H1 (cell line): ENCODE measurements at regions not wholly inside any gene's neighbourhood (a gene's known extent, or its start where the extent isn't known, plus 50 kb on each side); places are given as distances from the start of the nearest gene placed in this dataset.

ENCODE experiments used
- CTCF ChIA-PET: fragments of 300-600 bp; sonication (Branson Sonifier 250); formaldehyde crosslinking; loops from one replicate; lab custom pipeline; 2021; ENCODE audit not compliant: partially characterized antibody; lab: Charles Lee
- POLR2A ChIA-PET: fragments of 300-600 bp; sonication (Branson Sonifier 250); formaldehyde crosslinking; loops from one replicate; lab custom pipeline; 2021; ENCODE audit warnings: inconsistent platforms; ENCODE audit not compliant: partially characterized antibody; lab: Charles Lee
- DNase-seq, 2 experiments: peaks; one replicate each; pipeline versions ENCODE4 v3.0.0 to v3.0.0-alpha.2; 2010 to 2022; ENCODE audit warnings: low spot score in 2 of 2, low read depth in 1 of 2, mixed read lengths in 1 of 2
- FAIRE-seq: peaks from 2 replicates; lab custom pipeline; 2011; peaks lifted over from hg19 to GRCh38; lab: Jason Lieb, UNC
- H2AFZ ChIP-seq: 2 replicates; pipeline ENCODE4 v1.8.1; 2012; ENCODE audit warnings: low read length, inconsistent platforms
- H2AK5ac ChIP-seq: 2 replicates; pipeline ENCODE4 v1.6.1; 2013; ENCODE audit warnings: low read depth, low read length
- H2BK120ac ChIP-seq: replicated peaks from 2 replicates; pipeline ENCODE3; 2013; ENCODE audit warnings: low read depth, low read length, inconsistent platforms
- H2BK12ac ChIP-seq: 2 replicates; pipeline ENCODE4 v1.6.1; 2013; ENCODE audit warnings: low read depth, low read length
- H2BK15ac ChIP-seq: 2 replicates; pipeline ENCODE4 v1.6.1; 2013; ENCODE audit warnings: low read length
- H2BK20ac ChIP-seq: 2 replicates; pipeline ENCODE4 v1.6.1; 2013; ENCODE audit warnings: low read length
- H2BK5ac ChIP-seq: 2 replicates; pipeline ENCODE4 v1.6.1; 2013; ENCODE audit warnings: low read depth, low read length
- H3K14ac ChIP-seq: 2 replicates; pipeline ENCODE4 v1.6.1; 2013; ENCODE audit warnings: inconsistent platforms; ENCODE audit not compliant: insufficient read length
- H3K18ac ChIP-seq: 2 replicates; pipeline ENCODE4 v1.6.1; 2013; ENCODE audit warnings: low read length; ENCODE audit errors: extremely low read depth
- H3K23ac ChIP-seq: 2 replicates; pipeline ENCODE4 v1.6.1; 2013; ENCODE audit warnings: inconsistent platforms; ENCODE audit not compliant: insufficient read length
- H3K23me2 ChIP-seq: 2 replicates; pipeline ENCODE4 v1.6.1; 2013; ENCODE audit warnings: low read depth, low read length
- H3K27ac ChIP-seq: 2 replicates; pipeline ENCODE4 v1.6.1; 2011; ENCODE audit warnings: low read depth, low read length, inconsistent platforms
- H3K27me3 ChIP-seq, 4 experiments: replicated peaks in 1 of 4; 1 replicate in 1 of 4; 2 replicates in 3 of 4; pipeline versions ENCODE4 v1.6.1 to v1.8.1; 2011 to 2013; ENCODE audit warnings: low read length in 3 of 4, mild to moderate bottlenecking in 3 of 4, inconsistent platforms in 2 of 4, mixed read lengths in 2 of 4, moderate library complexity in 1 of 4; ENCODE audit not compliant: control insufficient read depth in 3 of 4, insufficient read depth in 3 of 4; ENCODE audit errors: extremely low read depth in 1 of 4
- H3K36me3 ChIP-seq, 4 experiments: 2 replicates each; pipeline versions ENCODE4 v1.6.1 to v1.8.1; 2011 to 2013; ENCODE audit warnings: mild to moderate bottlenecking in 4 of 4, low read length in 3 of 4, moderate library complexity in 2 of 4, control low read depth in 1 of 4, inconsistent platforms in 1 of 4; ENCODE audit not compliant: insufficient read depth in 4 of 4, control insufficient read depth in 2 of 4
- H3K4ac ChIP-seq: replicated peaks from 2 replicates; pipeline ENCODE3; 2013; ENCODE audit warnings: low read length, low read depth, mixed read lengths, inconsistent platforms; ENCODE audit not compliant: insufficient read length
- H3K4me1 ChIP-seq, 4 experiments: replicated peaks in 1 of 4; 1 replicate in 1 of 4; 2 replicates in 3 of 4; pipeline versions ENCODE4 v1.6.1 to v1.8.1; 2011 to 2013; ENCODE audit warnings: low read length in 3 of 4, inconsistent platforms in 2 of 4, mixed read lengths in 1 of 4; ENCODE audit not compliant: insufficient read depth in 4 of 4, control insufficient read depth in 3 of 4
- H3K4me2 ChIP-seq, 2 experiments: 2 replicates each; pipeline versions ENCODE4 v1.6.1 to v1.8.1; 2011 to 2013; ENCODE audit warnings: low read depth in 2 of 2, low read length in 2 of 2, control low read depth in 1 of 2, inconsistent platforms in 1 of 2, mild to moderate bottlenecking in 1 of 2; ENCODE audit not compliant: insufficient read depth in 1 of 2
- H3K4me3 ChIP-seq, 4 experiments: fragments of 200-600, 300-600 bp in 1 of 4; sonication (generic), shearing (Covaris generic), sonication (Bioruptor Twin) in 1 of 4; 2 replicates each; pipeline versions ENCODE4 v1.5.1 to v1.8.1; 2011 to 2016; ENCODE audit warnings: low read length in 4 of 4, low read depth in 3 of 4, control low read depth in 2 of 4, inconsistent platforms in 2 of 4, mild to moderate bottlenecking in 2 of 4, mixed read lengths in 1 of 4, moderate library complexity in 1 of 4; ENCODE audit not compliant: insufficient read depth in 2 of 4; ENCODE audit errors: extremely low read depth in 1 of 4
- H3K56ac ChIP-seq: replicated peaks from 2 replicates; pipeline ENCODE3; 2013; ENCODE audit warnings: low read depth, mild to moderate bottlenecking, mixed read lengths, low read length, inconsistent platforms; ENCODE audit not compliant: insufficient read length
- H3K79me1 ChIP-seq: 2 replicates; pipeline ENCODE4 v1.6.1; 2013; ENCODE audit warnings: low read depth, low read length, control low read depth
- H3K79me2 ChIP-seq, 2 experiments: 2 replicates each; pipeline versions ENCODE4 v1.6.1 to v1.8.1; 2012 to 2013; ENCODE audit warnings: low read length in 2 of 2, mild to moderate bottlenecking in 2 of 2, inconsistent platforms in 1 of 2; ENCODE audit not compliant: insufficient read depth in 2 of 2, control insufficient read depth in 1 of 2
- H3K9ac ChIP-seq, 4 experiments: replicated peaks in 1 of 4; 1 replicate in 1 of 4; 2 replicates in 3 of 4; pipeline versions ENCODE4 v1.6.1 to v1.8.1; 2011 to 2013; ENCODE audit warnings: low read depth in 3 of 4, low read length in 3 of 4, control low read depth in 2 of 4, mild to moderate bottlenecking in 2 of 4, moderate library complexity in 2 of 4, inconsistent platforms in 1 of 4; ENCODE audit errors: extremely low read depth in 1 of 4
- H3K9me3 ChIP-seq, 2 experiments: 2 replicates each; pipeline versions ENCODE4 v1.6.1 to v1.8.1; 2012 to 2013; ENCODE audit warnings: mild to moderate bottlenecking in 2 of 2, moderate library complexity in 2 of 2, control low read depth in 1 of 2, inconsistent platforms in 1 of 2, low read depth in 1 of 2, low read length in 1 of 2, mixed read lengths in 1 of 2; ENCODE audit not compliant: insufficient read depth in 2 of 2
- H4K20me1 ChIP-seq, 2 experiments: replicated peaks in 1 of 2; 2 replicates each; pipeline versions ENCODE3 to v1.8.1; 2011 to 2013; ENCODE audit warnings: inconsistent platforms in 2 of 2, low read length in 2 of 2, mild to moderate bottlenecking in 1 of 2; ENCODE audit not compliant: insufficient read depth in 2 of 2, control insufficient read depth in 1 of 2
- H4K5ac ChIP-seq: 2 replicates; pipeline ENCODE4 v1.6.1; 2013; ENCODE audit warnings: low read length, low read depth, mixed read lengths, inconsistent platforms; ENCODE audit not compliant: insufficient read length
- H4K8ac ChIP-seq: 2 replicates; pipeline ENCODE4 v1.8.0; 2013; ENCODE audit warnings: mild to moderate bottlenecking, moderate library complexity, low read length, inconsistent platforms; ENCODE audit not compliant: insufficient read depth; ENCODE audit errors: extremely low read depth
- H4K91ac ChIP-seq: replicated peaks from 2 replicates; pipeline ENCODE3; 2013; ENCODE audit warnings: low read length, mixed read lengths, inconsistent platforms; ENCODE audit not compliant: insufficient read length
- BRCA1 ChIP-seq: IDR thresholded peaks from 2 replicates; pipeline ENCODE4 v1.6.1; 2012; ENCODE audit warnings: low read depth, low read length, improper control_type of control experiment
- CTCF ChIP-seq, 3 experiments: IDR thresholded peaks; 1 replicate in 2 of 3; 2 replicates in 1 of 3; pipeline versions ENCODE4 v1.5.1 to v1.6.1; 2011; ENCODE audit warnings: low read length in 3 of 3, mild to moderate bottlenecking in 3 of 3, inconsistent platforms in 2 of 3, low read depth in 1 of 3, moderate library complexity in 1 of 3; ENCODE audit not compliant: insufficient read depth in 1 of 3; ENCODE audit errors: control extremely low read depth in 1 of 3
- RAD21 ChIP-seq, 2 experiments: IDR thresholded peaks in 1 of 2; conservative IDR thresholded peaks in 1 of 2; 2 replicates each; pipeline ENCODE4 v1.6.1; 2011; ENCODE audit warnings: low read depth in 2 of 2, low read length in 2 of 2, improper control_type of control experiment in 1 of 2, inconsistent platforms in 1 of 2, mild to moderate bottlenecking in 1 of 2, moderate library complexity in 1 of 2
- SP1 ChIP-seq: IDR thresholded peaks from 2 replicates; pipeline ENCODE4 v1.6.1; 2011; ENCODE audit warnings: low read depth, low read length
- WGBS, 2 experiments: shearing (Covaris generic) in 1 of 2; methylation state at CpG; one replicate each; pipeline versions ENCODE4 v1.1.6 to v1.1.7; 2013 to 2015; ENCODE audit warnings: low lambda C conversion rate in 2 of 2, mixed read lengths in 2 of 2, inconsistent platforms in 1 of 2, low coverage in 1 of 2, missing lambda C conversion rate in 1 of 2; ENCODE audit not compliant: insufficient replicate concordance in 2 of 2, insufficient coverage in 1 of 2, insufficient read length in 1 of 2; ENCODE audit errors: extremely low coverage in 1 of 2, missing lambda C conversion rate in 1 of 2; 5-methylcytosine and 5-hydroxymethylcytosine counted together

GRCh38 chr4:115873048-115873447, 759.6 kb upstream of the NDST4 start:
- H4K8ac ChIP-seq, result no peak overlapping the region
- H3K79me2 ChIP-seq, result no peaks in the 10 kb centered on the region
- no peaks in the 10 kb centered on the region for H3K27me3 ChIP-seq
- H4K5ac ChIP-seq, result no peak overlapping the region
- no peaks in the 10 kb centered on the region for H3K9me3 ChIP-seq
- no peak overlapping the region for H2BK15ac ChIP-seq
- no peaks in the 10 kb centered on the region for H4K20me1 ChIP-seq
- H3K14ac ChIP-seq, result no peak overlapping the region
- TF ChIP-seq RAD21 (IDR thresholded peaks at IDR 0.05 in 1 of 2, conservative IDR thresholded peaks at IDR 0.05 in 1 of 2; ENCODE audit: low read depth in 2 of 2, low read length in 2 of 2) (peak in 1 of 2 experiments; percentile 9; a peak in 1 of 4 replicates), BRCA1 (no peak), CTCF (IDR thresholded peaks at IDR 0.05; ENCODE audit: control extremely low read depth in 1 of 3, insufficient read depth in 1 of 3, low read depth in 1 of 3, low read length in 3 of 3) (peak; percentile 23 to 41 (median 40); a peak in 3 of 4 replicates), SP1 (no peak)
- TF ChIP-seq, all 59 proteins: peak for 2
- no peaks in the 10 kb centered on the region for H3K23me2 ChIP-seq
- H3K18ac ChIP-seq, result no peak overlapping the region
- H3K79me1 ChIP-seq, result no peaks in the 10 kb centered on the region
- no peak overlapping the region for H3K27ac ChIP-seq
- H4K91ac ChIP-seq, result no peak overlapping the region
- H2AFZ ChIP-seq, result no peak overlapping the region
- H3K4ac ChIP-seq, result no peak overlapping the region
- H3K4me2 ChIP-seq, result no peak overlapping the region
- POLR2A ChIA-PET, result no interaction called here
- H2BK120ac ChIP-seq, result no peak overlapping the region
- H3K4me3 ChIP-seq, result no peak overlapping the region
- CTCF ChIA-PET, result interaction anchor here (1.4 to 3.1 kb wide), 2 partner anchors 14 to 21 kb away, joined by 3 to 13 read pairs; no protein-coding TSS in a partner anchor
- FAIRE-seq, result no peak
- no peak overlapping the region for H3K23ac ChIP-seq
- no peak overlapping the region for H2BK5ac ChIP-seq
- no peaks in the 10 kb centered on the region for H3K4me1 ChIP-seq
- WGBS, 2 experiments, result 94% methylated on average over 2 of the region's 2 CpGs; no CpG with 5 or more reads in 1 of the 2 experiments
- H3K36me3 ChIP-seq, result no peaks in the 10 kb centered on the region
- no peak overlapping the region for H2BK20ac ChIP-seq
- no peak overlapping the region for H3K9ac ChIP-seq
- no peak overlapping the region for H2AK5ac ChIP-seq
- no peak for DNase-seq
- no peak overlapping the region for H2BK12ac ChIP-seq
- no peak overlapping the region for H3K56ac ChIP-seq
